ENCODE measurements at regions not wholly inside any gene's neighbourhood (a gene's known extent, or its start where the extent isn't known, plus 50 kb on each side); places are given as distances from the start of the nearest gene placed in this dataset.

DNA sequence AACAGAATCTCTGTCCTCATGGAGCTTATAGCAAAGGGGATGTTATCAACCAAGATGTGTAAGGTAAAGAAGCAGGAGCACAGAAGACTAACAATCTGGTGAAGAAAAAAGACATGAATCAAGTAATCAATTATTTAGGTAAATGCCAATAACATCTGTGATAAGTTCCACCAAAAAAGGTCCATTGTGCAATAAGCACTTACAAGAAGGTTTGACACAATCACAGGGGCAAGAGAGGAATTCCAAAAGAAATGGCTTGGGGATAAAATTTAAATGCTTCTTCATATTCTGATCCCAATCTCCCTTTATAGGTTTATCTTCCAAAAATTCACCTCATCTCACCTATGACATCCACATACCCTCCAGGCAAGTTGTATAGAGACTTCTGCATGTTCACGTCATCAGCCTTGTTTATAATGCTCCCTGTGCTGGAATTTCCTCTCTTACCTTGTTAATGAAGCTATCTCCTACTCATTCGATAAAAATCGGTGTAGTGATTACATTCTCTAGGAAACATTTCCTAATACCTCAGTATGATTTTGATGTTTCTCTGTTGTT, 53.6 kb upstream of the DPT start:
- H2AFZ ChIP-seq (ENCODE audit: low read length): no peak overlapping the region
- H3K4me3 ChIP-seq (ENCODE audit: low read depth, low read length, poor library complexity, severe bottlenecking): no peak overlapping the region
- POLR2A ChIA-PET: no interaction called here
- intact Hi-C loops (cut with micrococcal nuclease; ENCODE audit: unreplicated experiment): no loop called here
- H3K36me3 ChIP-seq (ENCODE audit: insufficient read depth, low read length): no peaks in the 10 kb centered on the region
- CTCF ChIA-PET (ENCODE audit: unreplicated experiment): no interaction called here
- H3K4me2 ChIP-seq (ENCODE audit: low read length): no peak overlapping the region
- no peaks in the 10 kb centered on the region for H3K9me2 ChIP-seq (ENCODE audit: insufficient read depth, low read length)
- TF ChIP-seq EZH2phosphoT487 (IDR thresholded peaks at IDR 0.05; ENCODE audit: borderline replicate concordance, low read depth, low read length): no peak
- TF ChIP-seq, protein P1, sequence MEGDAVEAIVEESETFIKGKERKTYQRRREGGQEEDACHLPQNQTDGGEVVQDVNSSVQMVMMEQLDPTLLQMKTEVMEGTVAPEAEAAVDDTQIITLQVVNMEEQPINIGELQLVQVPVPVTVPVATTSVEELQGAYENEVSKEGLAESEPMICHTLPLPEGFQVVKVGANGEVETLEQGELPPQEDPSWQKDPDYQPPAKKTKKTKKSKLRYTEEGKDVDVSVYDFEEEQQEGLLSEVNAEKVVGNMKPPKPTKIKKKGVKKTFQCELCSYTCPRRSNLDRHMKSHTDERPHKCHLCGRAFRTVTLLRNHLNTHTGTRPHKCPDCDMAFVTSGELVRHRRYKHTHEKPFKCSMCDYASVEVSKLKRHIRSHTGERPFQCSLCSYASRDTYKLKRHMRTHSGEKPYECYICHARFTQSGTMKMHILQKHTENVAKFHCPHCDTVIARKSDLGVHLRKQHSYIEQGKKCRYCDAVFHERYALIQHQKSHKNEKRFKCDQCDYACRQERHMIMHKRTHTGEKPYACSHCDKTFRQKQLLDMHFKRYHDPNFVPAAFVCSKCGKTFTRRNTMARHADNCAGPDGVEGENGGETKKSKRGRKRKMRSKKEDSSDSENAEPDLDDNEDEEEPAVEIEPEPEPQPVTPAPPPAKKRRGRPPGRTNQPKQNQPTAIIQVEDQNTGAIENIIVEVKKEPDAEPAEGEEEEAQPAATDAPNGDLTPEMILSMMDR (conservative IDR thresholded peaks at IDR 0.05; ENCODE audit: low read length): no peak
- no TSS peak for BruUV-seq (replicated peaks)
- H3K9me3 ChIP-seq (ENCODE audit: low read length): no peaks in the 10 kb centered on the region
- DNase-seq (ENCODE audit: low spot score): no peak
- H3K4me1 ChIP-seq (ENCODE audit: insufficient read depth, low read length, poor library complexity, severe bottlenecking): no peaks in the 10 kb centered on the region
- H3K27ac ChIP-seq (ENCODE audit: low read depth, low read length, poor library complexity, severe bottlenecking): no peak overlapping the region
- H4K20me1 ChIP-seq (ENCODE audit: insufficient read depth, low read length): no peaks in the 10 kb centered on the region
- H3K79me2 ChIP-seq (ENCODE audit: insufficient read depth, low read depth, low read length): no peaks in the 10 kb centered on the region

DNA sequence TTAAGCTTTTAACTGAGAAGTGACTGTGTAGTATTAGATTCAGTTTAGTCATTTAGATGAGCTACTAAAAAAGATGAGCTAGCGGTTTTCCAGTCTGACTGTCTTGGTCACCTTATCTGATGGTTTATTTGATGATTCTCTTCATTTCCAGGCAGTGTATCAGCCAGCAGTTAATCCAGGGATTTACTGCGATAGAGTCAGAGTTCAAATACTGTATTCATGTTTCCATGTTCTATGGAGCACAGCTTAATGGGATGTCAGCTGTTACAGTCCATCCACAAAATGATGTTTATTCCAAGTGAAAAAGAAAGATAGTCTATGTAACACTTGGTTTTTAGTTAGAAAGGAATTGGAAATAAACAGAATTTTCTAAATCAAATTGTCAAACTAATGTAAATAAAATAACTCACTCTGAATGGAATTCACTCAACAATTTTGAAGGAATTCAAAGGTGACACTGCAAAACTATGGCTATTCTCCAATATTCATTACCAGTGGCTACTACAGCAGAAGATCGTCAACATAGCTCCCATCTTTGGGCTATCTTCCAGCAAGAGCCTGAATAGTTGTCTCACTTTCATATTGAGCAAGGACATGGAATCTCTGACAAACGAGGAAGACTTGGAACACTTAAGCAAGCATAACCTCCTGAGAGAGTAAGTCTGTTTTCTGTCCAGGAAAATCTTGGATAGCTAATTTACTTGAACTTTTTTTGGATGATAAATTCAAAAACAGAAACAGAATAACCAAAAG, 54.6 kb upstream of the DPT start:
- POLR2A ChIA-PET: interaction anchor here (0.7 kb wide), 1 partner anchor 79 kb away, joined by 3 read pairs; no protein-coding TSS in a partner anchor

More for the DNA sequence above, 54.6 kb upstream of the DPT start:
- CTCF ChIA-PET (ENCODE audit: unreplicated experiment): no interaction called here
- H4K20me1 ChIP-seq (ENCODE audit: insufficient read depth, low read length): no peaks in the 10 kb centered on the region
- BruUV-seq (replicated peaks): no TSS peak
- no peaks in the 10 kb centered on the region for H3K79me2 ChIP-seq (ENCODE audit: insufficient read depth, low read depth, low read length)
- TF ChIP-seq, protein P1 (conservative IDR thresholded peaks at IDR 0.05; ENCODE audit: low read length): no peak
- no peak for TF ChIP-seq EZH2phosphoT487 (IDR thresholded peaks at IDR 0.05; ENCODE audit: borderline replicate concordance, low read depth, low read length)
- H3K9me2 ChIP-seq (ENCODE audit: insufficient read depth, low read length): no peaks in the 10 kb centered on the region
- H3K4me1 ChIP-seq (ENCODE audit: insufficient read depth, low read length, poor library complexity, severe bottlenecking): no peaks in the 10 kb centered on the region
- DNase-seq (ENCODE audit: low spot score): no peak
- H2AFZ ChIP-seq (ENCODE audit: low read length): no peak overlapping the region
- H3K4me3 ChIP-seq (ENCODE audit: low read depth, low read length, poor library complexity, severe bottlenecking): no peak overlapping the region
- no peak overlapping the region for H3K27ac ChIP-seq (ENCODE audit: low read depth, low read length, poor library complexity, severe bottlenecking)
- intact Hi-C loops (cut with micrococcal nuclease; ENCODE audit: unreplicated experiment): no loop called here
- H3K9me3 ChIP-seq (ENCODE audit: low read length): no peaks in the 10 kb centered on the region
- H3K4me2 ChIP-seq (ENCODE audit: low read length): no peak overlapping the region
- H3K36me3 ChIP-seq (ENCODE audit: insufficient read depth, low read length): no peaks in the 10 kb centered on the region
